Keratinocyte (primary cell): ENCODE measurements at regions not wholly inside any gene's neighbourhood (a gene's known extent, or its start where the extent isn't known, plus 50 kb on each side); places are given as distances from the start of the nearest gene placed in this dataset.

Source experiments
- DNase-seq: peaks from one replicate; pipeline ENCODE4 v3.0.0-alpha.2; 2011; ENCODE audit warnings: low read depth, missing footprints, low spot score
- FAIRE-seq: peaks from 2 replicates; lab custom pipeline; 2011; peaks lifted over from hg19 to GRCh38; lab: Jason Lieb, UNC
- H2AFZ ChIP-seq: 2 replicates; pipeline ENCODE4 v1.6.0; 2012; ENCODE audit warnings: low read length, control low read depth, inconsistent platforms; ENCODE audit not compliant: control insufficient read depth
- H3K27ac ChIP-seq: 2 replicates; pipeline ENCODE4 v1.5.1; 2011; ENCODE audit warnings: low read length; ENCODE audit not compliant: control insufficient read depth, insufficient read depth
- H3K27me3 ChIP-seq: 3 replicates; pipeline ENCODE4 v1.6.0; 2011; ENCODE audit warnings: low read length; ENCODE audit not compliant: control insufficient read depth, insufficient read depth; ENCODE audit errors: extremely low read depth
- H3K36me3 ChIP-seq, 2 experiments: 2 replicates in 1 of 2; 3 replicates in 1 of 2; pipeline ENCODE4 v1.5.1; 2011; ENCODE audit warnings: low read length in 2 of 2, mild to moderate bottlenecking in 1 of 2; ENCODE audit not compliant: control insufficient read depth in 2 of 2, insufficient read depth in 2 of 2; ENCODE audit errors: extremely low read depth in 1 of 2
- H3K4me1 ChIP-seq: 3 replicates; pipeline ENCODE4 v1.5.1; 2011; ENCODE audit warnings: low read length; ENCODE audit not compliant: control insufficient read depth, insufficient read depth; ENCODE audit errors: extremely low read depth
- H3K4me2 ChIP-seq: 3 replicates; pipeline ENCODE4 v1.6.0; 2011; ENCODE audit warnings: low read depth, low read length; ENCODE audit not compliant: control insufficient read depth, insufficient read depth; ENCODE audit errors: extremely low read depth
- H3K4me3 ChIP-seq, 3 experiments: fragments of 200-600 bp in 1 of 3; sonication (generic) in 1 of 3; 2 replicates in 2 of 3; 3 replicates in 1 of 3; pipeline ENCODE4 v1.5.1; 2011 to 2016; ENCODE audit warnings: low read length in 3 of 3, mild to moderate bottlenecking in 3 of 3, control low read depth in 2 of 3, inconsistent platforms in 1 of 3, low read depth in 1 of 3, mixed read lengths in 1 of 3, mixed run types in 1 of 3, moderate library complexity in 1 of 3; ENCODE audit not compliant: control insufficient read depth in 2 of 3, insufficient read depth in 2 of 3; ENCODE audit errors: extremely low read depth in 1 of 3
- H3K79me2 ChIP-seq: 2 replicates; pipeline ENCODE4 v1.6.0; 2012; ENCODE audit warnings: low read length; ENCODE audit not compliant: control insufficient read depth, insufficient read depth
- H3K9ac ChIP-seq: 3 replicates; pipeline ENCODE4 v1.6.0; 2011; ENCODE audit warnings: low read length; ENCODE audit not compliant: control insufficient read depth, insufficient read depth; ENCODE audit errors: extremely low read depth
- H3K9me1 ChIP-seq: 3 replicates; pipeline ENCODE4 v1.6.0; 2011; ENCODE audit warnings: low read length; ENCODE audit not compliant: control insufficient read depth, insufficient read depth; ENCODE audit errors: extremely low read depth
- H3K9me3 ChIP-seq: 2 replicates; pipeline ENCODE4 v1.5.1; 2012; ENCODE audit warnings: low read depth, low read length; ENCODE audit not compliant: control insufficient read depth
- H4K20me1 ChIP-seq: 3 replicates; pipeline ENCODE4 v1.6.0; 2011; ENCODE audit warnings: low read length; ENCODE audit not compliant: control insufficient read depth, insufficient read depth; ENCODE audit errors: extremely low read depth
- CTCF ChIP-seq, 3 experiments: IDR thresholded peaks in 1 of 3; conservative IDR thresholded peaks in 1 of 3; optimal IDR thresholded peaks in 1 of 3; 2 replicates in 2 of 3; 3 replicates in 1 of 3; pipeline versions ENCODE3 to v1.5.1; 2011; ENCODE audit warnings: low read length in 3 of 3, mild to moderate bottlenecking in 3 of 3, moderate library complexity in 2 of 3, control low read depth in 1 of 3, inconsistent platforms in 1 of 3; ENCODE audit not compliant: insufficient read depth in 2 of 3; ENCODE audit errors: extremely low read depth in 1 of 3
- EZH2 ChIP-seq: IDR thresholded peaks from one replicate; pipeline ENCODE4 v1.6.1; 2012; ENCODE audit warnings: inconsistent platforms, mild to moderate bottlenecking, low read length, moderate library complexity
- dilution Hi-C: fragments of 300-500 bp; cut with MboI; formaldehyde crosslinking; loops from one replicate; pipeline ENCODE4 v1.7.0; 2020; ENCODE audit warnings: low sequenced_read_pairs; ENCODE audit not compliant: extremely low pct_ligation_motif_present

- no peaks in the 10 kb centered on the region for H3K27me3 ChIP-seq
- no peak overlapping the region for H3K27ac ChIP-seq
- no peaks in the 10 kb centered on the region for H3K9me1 ChIP-seq
- H3K9ac ChIP-seq: no peak overlapping the region
- DNase-seq (no peak), FAIRE-seq (no peak)
- no peaks in the 10 kb centered on the region for H3K4me1 ChIP-seq
- H4K20me1 ChIP-seq: no peaks in the 10 kb centered on the region
- TF ChIP-seq EZH2: no peak
- no peak for TF ChIP-seq CTCF (optimal IDR thresholded peaks at IDR 0.05 in 1 of 3, IDR thresholded peaks at IDR 0.05 in 1 of 3, conservative IDR thresholded peaks at IDR 0.05 in 1 of 3; ENCODE audit: extremely low read depth in 1 of 3, insufficient read depth in 2 of 3, low read length in 3 of 3)
- no peaks in the 10 kb centered on the region for H3K36me3 ChIP-seq
- H3K4me3 ChIP-seq: no peak overlapping the region
- dilution Hi-C loops: no loop called here
- no peaks in the 10 kb centered on the region for H3K9me3 ChIP-seq
- no peak overlapping the region for H3K4me2 ChIP-seq
- no peak overlapping the region for H2AFZ ChIP-seq
- no peaks in the 10 kb centered on the region for H3K79me2 ChIP-seq
Measured at GRCh38 chr13:80802946-80803345, 462.0 kb upstream of the SPRY2 start.

- no peaks in the 10 kb centered on the region for H3K9me3 ChIP-seq
- H3K4me3 ChIP-seq: no peak overlapping the region
- DNase-seq: no peak
- H3K9me1 ChIP-seq: no peaks in the 10 kb centered on the region
- H3K4me2 ChIP-seq: no peak overlapping the region
- dilution Hi-C loops: no loop called here
- TF ChIP-seq EZH2 (no peak), CTCF (optimal IDR thresholded peaks at IDR 0.05 in 1 of 3, IDR thresholded peaks at IDR 0.05 in 1 of 3, conservative IDR thresholded peaks at IDR 0.05 in 1 of 3; ENCODE audit: extremely low read depth in 1 of 3, insufficient read depth in 2 of 3, low read length in 3 of 3) (no peak)
- no peaks in the 10 kb centered on the region for H3K4me1 ChIP-seq
- no peak overlapping the region for H3K9ac ChIP-seq
- H4K20me1 ChIP-seq: no peaks in the 10 kb centered on the region
- H2AFZ ChIP-seq: no peak overlapping the region
- H3K36me3 ChIP-seq: no peaks in the 10 kb centered on the region
- H3K27ac ChIP-seq: no peak overlapping the region
- no peak for FAIRE-seq
- H3K27me3 ChIP-seq: no peaks in the 10 kb centered on the region
- no peaks in the 10 kb centered on the region for H3K79me2 ChIP-seq
Measured at GRCh38 chr13:80798576-80799133, 457.7 kb upstream of the SPRY2 start.
